Germinal center (tissue), 1 donor: ENCODE measurements at regions not wholly inside any gene's neighbourhood (a gene's known extent, or its start where the extent isn't known, plus 50 kb on each side); places are given as distances from the start of the nearest gene placed in this dataset.

ENCODE experiments used
- DNase-seq: peaks from one replicate; pipeline ENCODE4 v3.0.0; 2012; ENCODE audit warnings: mixed read lengths, low spot score

GRCh38 chr1:232278925-232279324 lies 351.0 kb downstream of the SIPA1L2 start:
- no peak for DNase-seq

- DNase-seq = no peak
Observed at GRCh38 chr1:232276651-232277050, 353.3 kb downstream of the SIPA1L2 start.

DNA sequence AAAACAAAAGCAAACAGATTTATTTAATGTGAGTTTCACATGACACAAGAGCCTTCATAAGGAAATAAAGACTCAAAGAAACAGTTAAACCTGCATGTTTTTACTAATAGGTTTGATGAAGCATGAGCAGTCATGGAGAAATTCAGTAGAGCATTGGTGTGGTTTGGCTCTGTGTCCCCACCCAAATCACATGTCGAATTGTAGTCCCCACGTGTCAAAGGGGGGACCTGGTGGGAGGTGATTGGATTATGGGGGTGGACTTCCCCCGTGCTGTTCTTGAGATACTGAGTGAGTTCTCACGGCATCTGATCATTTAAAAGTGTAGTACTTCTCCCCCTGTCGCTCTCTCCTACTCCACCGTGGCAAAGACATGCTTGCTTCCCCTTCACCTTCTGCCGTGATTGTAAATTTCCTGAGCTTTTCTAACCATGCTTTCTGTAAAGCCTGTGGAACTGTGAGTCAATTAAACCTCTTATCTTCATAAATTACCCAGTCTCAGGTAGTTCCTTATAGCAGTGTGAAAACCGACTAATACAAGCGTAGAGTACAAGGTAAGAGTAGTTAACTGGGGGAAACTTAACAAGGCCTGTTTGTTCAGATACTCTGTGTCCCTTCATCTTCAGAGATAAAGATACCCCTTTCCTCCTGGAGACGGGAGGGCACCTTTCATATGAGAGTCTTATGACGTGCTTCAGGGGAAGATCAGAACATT lies 354.8 kb downstream of the SIPA1L2 start:
- no peak for DNase-seq

GRCh38 chr1:232274236-232274855 lies 355.6 kb downstream of the SIPA1L2 start:
- no peak for DNase-seq

DNA sequence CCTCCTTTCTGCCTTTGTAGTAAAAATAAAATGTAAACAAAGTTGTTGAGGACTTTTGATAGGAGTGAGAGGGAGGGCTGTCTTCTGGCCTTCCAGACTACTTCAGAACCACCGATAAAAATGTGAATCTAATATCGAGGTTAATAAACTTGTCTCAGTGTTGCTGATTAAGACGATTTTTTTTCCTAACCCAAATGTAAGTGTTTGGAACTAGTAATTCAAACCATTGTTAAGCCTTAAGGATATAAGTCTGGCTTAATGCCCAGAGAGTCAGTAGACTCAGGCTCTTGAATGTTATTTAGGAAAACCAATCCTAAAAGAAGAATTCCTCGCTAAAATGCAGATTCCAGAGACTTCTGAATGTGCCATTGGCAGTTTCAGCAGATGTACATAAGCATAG lies 356.9 kb downstream of the SIPA1L2 start:
- DNase-seq = no peak

DNA sequence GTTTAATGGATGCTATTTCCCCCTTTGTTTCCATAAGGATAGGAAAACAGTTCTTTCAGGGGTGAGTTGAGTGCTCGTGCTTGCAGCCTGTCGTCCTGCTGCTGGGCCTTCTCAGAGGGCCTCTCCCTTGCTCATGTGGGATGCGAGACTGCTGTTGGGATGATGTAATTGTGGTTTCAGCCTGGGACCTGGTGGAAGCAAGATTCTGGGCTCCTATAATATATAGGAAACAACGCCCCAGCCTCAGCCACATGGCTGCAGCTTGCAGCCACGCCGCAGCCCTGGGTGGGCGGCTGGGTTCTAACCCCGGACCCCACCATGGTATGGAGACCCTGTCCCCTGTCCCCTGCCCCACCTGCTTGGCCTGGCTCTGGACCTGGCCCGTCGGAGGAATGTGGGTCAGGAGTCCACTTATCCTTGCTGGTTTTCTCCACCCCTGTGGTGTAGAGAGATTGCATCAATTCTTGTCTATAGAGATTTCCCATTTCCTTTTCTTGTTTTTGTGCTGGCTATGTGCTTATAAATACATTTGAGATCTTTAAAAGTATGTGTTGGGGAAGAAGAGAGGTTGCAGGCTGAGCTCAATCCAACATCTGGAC lies 357.8 kb downstream of the SIPA1L2 start:
- no peak for DNase-seq

- no peak for DNase-seq
Observed at GRCh38 chr1:232271299-232271698, 358.6 kb downstream of the SIPA1L2 start.

DNA sequence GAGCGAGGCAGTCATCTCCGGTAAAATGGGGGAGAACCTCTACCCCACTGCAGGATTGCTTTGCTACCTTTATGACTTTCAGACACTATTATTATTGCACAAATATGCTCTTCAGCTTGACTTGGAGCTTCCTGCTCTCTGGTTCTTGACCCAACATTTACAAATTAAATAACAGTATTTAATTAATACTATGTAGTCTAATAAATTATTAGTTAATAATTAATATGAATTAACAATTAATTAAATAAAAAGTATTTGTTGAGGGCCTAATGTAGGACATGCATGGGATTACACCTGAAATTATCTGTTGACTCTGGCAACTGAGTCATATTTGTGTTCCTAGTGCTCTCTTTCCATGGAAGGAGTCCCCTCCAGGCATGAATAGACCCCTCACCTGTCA lies 359.9 kb downstream of the SIPA1L2 start:
- no peak for DNase-seq

GRCh38 chr1:232267837-232268598 lies 361.9 kb downstream of the SIPA1L2 start:
- no peak for DNase-seq

DNA sequence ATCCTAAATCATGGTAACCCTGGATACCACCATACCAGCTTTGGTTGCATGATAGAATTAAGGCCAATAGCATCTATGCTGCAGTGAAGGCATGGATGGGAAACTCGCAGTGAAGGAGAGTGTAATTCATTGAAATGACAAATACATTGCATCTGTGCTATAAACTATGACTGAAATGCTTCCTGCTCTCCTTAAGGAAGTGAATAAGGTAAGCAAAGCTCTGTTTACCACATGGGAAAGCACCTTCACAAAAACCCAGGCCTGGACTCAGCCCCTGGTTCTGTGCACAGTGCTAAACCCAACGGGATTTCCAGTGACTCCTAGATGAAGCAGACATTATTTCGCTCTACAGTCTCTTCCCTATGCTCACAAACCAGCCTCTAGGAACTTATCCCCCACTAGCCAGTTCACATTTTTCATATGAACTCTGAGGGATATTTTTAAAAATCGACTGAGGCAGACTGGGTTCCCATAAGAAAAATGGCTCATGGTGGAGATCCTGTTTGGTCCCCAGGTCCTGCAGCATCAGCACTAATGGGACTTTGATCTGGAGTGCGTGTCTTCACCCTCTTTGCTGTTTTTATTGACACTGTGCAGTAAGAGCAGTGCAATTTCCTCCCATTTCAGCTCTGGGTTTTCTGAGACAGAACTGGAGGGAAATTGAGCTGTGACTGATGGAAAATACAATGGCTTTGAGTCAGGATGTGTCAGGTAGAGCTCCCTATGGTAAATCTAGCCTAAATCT lies 362.7 kb downstream of the SIPA1L2 start:
- DNase-seq = no peak

- no peak for DNase-seq
Observed at GRCh38 chr1:232263452-232263851, 366.5 kb downstream of the SIPA1L2 start.

GRCh38 chr1:232262991-232263390 lies 366.9 kb downstream of the SIPA1L2 start:
- no peak for DNase-seq

DNA sequence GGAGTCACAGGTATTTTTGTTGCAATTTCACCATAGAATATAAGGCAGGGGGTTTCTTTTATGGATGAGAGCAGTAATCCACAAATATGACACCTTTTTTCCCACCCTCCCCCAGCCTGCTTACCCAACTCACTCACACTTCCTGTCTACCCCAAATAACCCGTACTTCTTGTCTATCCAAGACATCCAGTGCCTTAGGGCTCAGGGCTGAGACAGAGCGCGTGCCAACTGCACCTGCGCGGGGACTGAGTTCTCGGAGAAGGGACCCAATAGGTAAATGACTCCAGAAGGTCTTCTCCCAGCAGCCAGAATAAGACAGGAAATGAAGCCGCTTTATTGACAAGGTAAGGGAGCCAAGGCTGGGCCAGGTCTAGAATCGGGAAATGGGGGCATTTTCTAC lies 369.1 kb downstream of the SIPA1L2 start:
- no peak for DNase-seq

DNA sequence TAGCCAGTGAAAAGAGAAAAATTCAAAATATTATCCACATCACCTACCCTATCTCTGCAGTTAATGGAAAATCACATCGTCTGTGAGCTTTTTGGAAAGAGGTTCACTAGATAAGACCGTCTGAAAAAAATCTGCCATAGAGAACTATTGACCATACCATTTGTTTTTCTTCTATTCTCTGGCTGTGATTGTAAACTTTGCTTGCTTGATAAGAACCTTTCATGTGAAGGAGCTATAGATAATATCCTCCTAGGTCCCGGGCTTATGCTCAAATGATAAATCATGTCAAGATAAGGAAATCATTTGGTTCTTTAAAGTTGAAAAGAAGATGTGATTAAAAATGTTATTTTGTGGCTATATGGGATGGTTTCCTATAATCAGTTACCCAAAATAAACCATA lies 369.9 kb downstream of the SIPA1L2 start:
- no peak for DNase-seq

DNA sequence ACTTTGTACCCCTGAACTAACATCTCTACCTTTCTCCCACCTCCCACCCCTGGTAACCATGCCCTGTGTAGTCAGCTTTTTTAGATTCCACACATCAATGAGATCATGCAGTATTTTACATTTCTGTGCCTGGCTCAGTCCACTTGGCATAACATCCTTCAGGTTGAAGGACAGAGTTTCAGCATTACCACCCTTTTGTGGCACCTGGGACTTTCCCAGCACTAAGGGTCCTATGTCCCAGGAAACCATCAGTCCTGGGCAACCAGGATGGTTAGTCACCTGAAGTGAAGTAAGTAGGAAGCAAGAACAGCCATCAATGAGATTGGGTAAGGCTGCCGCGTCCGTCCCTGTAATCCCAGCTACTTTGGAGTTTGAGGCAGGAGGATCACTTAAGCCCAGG lies 370.6 kb downstream of the SIPA1L2 start:
- no peak for DNase-seq

- no peak for DNase-seq
Observed at GRCh38 chr1:232252546-232253118, 377.3 kb downstream of the SIPA1L2 start.

- DNase-seq = no peak
Observed at GRCh38 chr1:232250838-232251237, 379.1 kb downstream of the SIPA1L2 start.

GRCh38 chr1:232249861-232250777 lies 379.8 kb downstream of the SIPA1L2 start:
- no peak for DNase-seq

- DNase-seq = no peak
Observed at GRCh38 chr1:232249339-232249738, 380.6 kb downstream of the SIPA1L2 start.

DNA sequence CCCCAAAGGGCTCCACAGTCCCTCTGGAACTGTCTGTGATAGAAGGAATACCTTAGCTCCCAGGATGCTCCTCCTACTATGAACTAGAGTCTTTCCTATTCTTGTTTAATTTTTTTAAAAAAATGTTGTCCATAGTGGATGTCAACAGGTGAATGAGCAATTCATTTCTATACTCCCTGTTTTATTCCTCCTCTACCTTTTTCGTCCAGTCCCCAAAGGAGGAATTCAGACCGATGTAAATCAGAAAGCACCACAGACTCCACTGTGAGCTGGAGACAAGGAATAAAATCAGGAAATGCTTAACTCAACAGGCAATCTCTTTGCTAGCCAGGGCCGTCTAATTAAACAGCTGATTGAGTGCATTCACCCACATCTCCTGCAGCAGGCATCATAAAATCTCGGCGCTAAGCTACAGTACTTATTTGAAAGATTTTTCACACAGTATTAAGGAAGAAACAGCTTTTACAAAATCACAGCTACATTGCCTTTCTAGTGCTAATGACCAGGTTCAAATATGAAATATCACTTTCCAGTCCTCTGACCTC lies 381.6 kb downstream of the SIPA1L2 start:
- DNase-seq = no peak
